Neutrophil (primary cell): ENCODE measurements at regions not wholly inside any gene's neighbourhood (a gene's known extent, or its start where the extent isn't known, plus 50 kb on each side); places are given as distances from the start of the nearest gene placed in this dataset.
"Not testable (repeated sequence)": the region's sequence is repeated elsewhere in the genome, so short reads cannot be mapped to it uniquely, and the experiment has no call there.

Experiments
- H3K27ac ChIP-seq: fragments of 200-600 bp; sonication (generic); 2 replicates; pipeline ENCODE4 v1.5.1; 2016; ENCODE audit warnings: mild to moderate bottlenecking, moderate library complexity
- H3K27me3 ChIP-seq: fragments of 200-600 bp; sonication (generic); 2 replicates; pipeline ENCODE4 v1.6.0; 2016; ENCODE audit warnings: mild to moderate bottlenecking
- H3K36me3 ChIP-seq: fragments of 200-600 bp; sonication (generic); 2 replicates; pipeline ENCODE4 v1.5.1; 2017
- H3K4me1 ChIP-seq, 2 experiments: fragments of 200-600 bp in 1 of 2; sonication (generic) in 1 of 2; 1 replicate in 1 of 2; 2 replicates in 1 of 2; pipeline versions ENCODE4 v1.5.1 to v1.6.1; 2013 to 2016; ENCODE audit warnings: low read depth in 1 of 2, low read length in 1 of 2, mild to moderate bottlenecking in 1 of 2, moderate library complexity in 1 of 2; ENCODE audit not compliant: control insufficient read depth in 1 of 2, insufficient read depth in 1 of 2
- H3K4me3 ChIP-seq, 2 experiments: fragments of 200-600 bp in 1 of 2; sonication (generic) in 1 of 2; 1 replicate in 1 of 2; 2 replicates in 1 of 2; pipeline ENCODE4 v1.5.1; 2013 to 2016; ENCODE audit warnings: low read depth in 1 of 2, low read length in 1 of 2, mild to moderate bottlenecking in 1 of 2, moderate library complexity in 1 of 2
- H3K9me3 ChIP-seq: fragments of 200-600 bp; sonication (generic); 2 replicates; pipeline ENCODE4 v1.5.1; 2016
- TF ChIP-seq, protein P1 (sequence below): fragments of 200-600 bp; sonication (generic); IDR thresholded peaks from 2 replicates; pipeline ENCODE4 v1.5.1; 2016; ENCODE audit warnings: antibody characterized with exemption

GRCh38 chr12:111122458-111122878, 202.1 kb upstream of the MYL2 start:
- H3K36me3 ChIP-seq = no peaks in the 10 kb centered on the region

DNA sequence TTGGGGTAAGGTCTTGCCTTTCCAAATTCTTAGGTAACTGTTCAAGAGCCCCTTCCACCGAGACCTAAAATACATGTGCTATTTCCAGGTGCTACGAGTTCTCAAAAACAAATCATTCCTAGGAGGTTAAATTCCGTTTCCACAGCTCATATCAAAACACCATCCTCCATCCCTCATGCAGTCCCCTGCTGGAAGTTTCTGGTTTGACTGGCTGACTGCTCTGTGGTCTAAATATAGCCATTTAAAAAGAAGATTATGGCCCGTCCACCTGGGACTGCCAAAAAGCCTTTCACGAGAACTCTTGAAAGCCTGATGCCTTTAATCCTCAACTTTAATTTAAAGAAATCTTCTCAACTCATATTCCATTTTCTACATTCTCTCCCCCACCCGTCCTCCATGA, 201.5 kb upstream of the MYL2 start:
- TF ChIP-seq, protein P1, sequence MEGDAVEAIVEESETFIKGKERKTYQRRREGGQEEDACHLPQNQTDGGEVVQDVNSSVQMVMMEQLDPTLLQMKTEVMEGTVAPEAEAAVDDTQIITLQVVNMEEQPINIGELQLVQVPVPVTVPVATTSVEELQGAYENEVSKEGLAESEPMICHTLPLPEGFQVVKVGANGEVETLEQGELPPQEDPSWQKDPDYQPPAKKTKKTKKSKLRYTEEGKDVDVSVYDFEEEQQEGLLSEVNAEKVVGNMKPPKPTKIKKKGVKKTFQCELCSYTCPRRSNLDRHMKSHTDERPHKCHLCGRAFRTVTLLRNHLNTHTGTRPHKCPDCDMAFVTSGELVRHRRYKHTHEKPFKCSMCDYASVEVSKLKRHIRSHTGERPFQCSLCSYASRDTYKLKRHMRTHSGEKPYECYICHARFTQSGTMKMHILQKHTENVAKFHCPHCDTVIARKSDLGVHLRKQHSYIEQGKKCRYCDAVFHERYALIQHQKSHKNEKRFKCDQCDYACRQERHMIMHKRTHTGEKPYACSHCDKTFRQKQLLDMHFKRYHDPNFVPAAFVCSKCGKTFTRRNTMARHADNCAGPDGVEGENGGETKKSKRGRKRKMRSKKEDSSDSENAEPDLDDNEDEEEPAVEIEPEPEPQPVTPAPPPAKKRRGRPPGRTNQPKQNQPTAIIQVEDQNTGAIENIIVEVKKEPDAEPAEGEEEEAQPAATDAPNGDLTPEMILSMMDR = no peak
- Histone ChIP-seq H3K4me1 (no peaks in the 10 kb centered on the region), H3K27me3 (peaks cover 8% of the 10 kb centered on the region), H3K4me3 (no peak overlapping the region), H3K27ac (no peak overlapping the region), H3K9me3 (no peaks in the 10 kb centered on the region), H3K36me3 (no peaks in the 10 kb centered on the region)

More at GRCh38 chr12:111122458-111122878, 202.1 kb upstream of the MYL2 start:
- Histone ChIP-seq H3K4me3 (no peak overlapping the region), H3K27me3 (peaks cover 8% of the 10 kb centered on the region), H3K4me1 (no peaks in the 10 kb centered on the region), H3K9me3 (no peaks in the 10 kb centered on the region), H3K27ac (no peak overlapping the region)
- TF ChIP-seq, protein P1 = no peak

DNA sequence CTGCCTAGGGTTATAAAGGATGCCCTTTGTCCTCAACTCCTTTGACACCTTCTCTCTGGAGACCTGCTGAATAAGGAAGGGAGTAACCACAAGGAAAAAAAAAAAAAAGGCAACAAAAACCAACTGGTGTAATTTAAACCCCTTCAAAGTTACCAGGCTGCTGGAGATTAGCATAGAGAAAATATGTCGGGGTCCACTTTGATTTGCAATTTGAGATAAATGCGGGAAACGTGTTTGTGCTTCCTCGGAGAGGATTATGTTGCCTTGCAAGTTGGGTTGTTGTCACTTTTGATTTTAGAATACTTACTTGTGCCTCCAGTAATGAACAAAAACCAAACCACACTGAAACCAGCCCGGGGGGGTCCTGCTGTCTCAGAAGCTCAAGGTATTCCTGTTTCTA, 200.2 kb upstream of the MYL2 start:
- H3K27ac ChIP-seq = no peak overlapping the region
- no peak overlapping the region for H3K4me3 ChIP-seq
- no peaks in the 10 kb centered on the region for H3K36me3 ChIP-seq
- no peaks in the 10 kb centered on the region for H3K4me1 ChIP-seq
- H3K27me3 ChIP-seq = peaks cover 8% of the 10 kb centered on the region
- H3K9me3 ChIP-seq = no peaks in the 10 kb centered on the region
- TF ChIP-seq, protein P1 = no peak

DNA sequence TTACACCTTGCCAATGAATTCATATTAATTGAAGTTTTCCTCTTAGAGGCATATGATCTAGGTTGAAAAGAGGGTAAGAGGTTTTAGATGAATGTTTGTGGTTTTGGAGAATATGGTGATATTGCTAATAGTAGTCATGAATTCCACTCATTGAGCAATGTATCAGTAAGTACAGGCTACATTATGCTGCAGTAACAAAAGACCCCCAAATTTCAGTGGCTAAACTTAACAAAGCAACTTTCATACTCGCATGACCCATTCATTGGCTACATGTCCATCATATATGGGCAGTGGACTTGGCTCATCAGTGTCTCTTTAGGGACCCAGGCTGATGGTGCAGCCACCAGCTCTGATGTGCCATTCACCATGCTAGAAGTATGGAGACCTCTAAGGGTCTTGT, 196.6 kb upstream of the MYL2 start:
- peaks cover 8% of the 10 kb centered on the region for H3K27me3 ChIP-seq
- H3K9me3 ChIP-seq = no peaks in the 10 kb centered on the region
- TF ChIP-seq, protein P1 = no peak
- no peak overlapping the region for H3K27ac ChIP-seq
- H3K4me3 ChIP-seq = no peak overlapping the region
- peaks cover 2 to 5% of the 10 kb centered on the region in 2 experiments for H3K4me1 ChIP-seq
- no peaks in the 10 kb centered on the region for H3K36me3 ChIP-seq

GRCh38 chr12:111113313-111113712, 192.9 kb upstream of the MYL2 start:
- not testable (repeated sequence) for H3K27ac ChIP-seq, H3K27me3 ChIP-seq, H3K9me3 ChIP-seq, H3K36me3 ChIP-seq, H3K4me3 ChIP-seq
- H3K4me1 ChIP-seq = peaks cover 6 to 18% of the 10 kb centered on the region in 2 experiments

GRCh38 chr12:111112311-111113098, 192.1 kb upstream of the MYL2 start:
- TF ChIP-seq, protein P1 = no peak
- no peak overlapping the region for H3K27ac ChIP-seq
- H3K27me3 ChIP-seq = no peaks in the 10 kb centered on the region
- no peak overlapping the region for H3K4me3 ChIP-seq
- peaks cover 6 to 22% of the 10 kb centered on the region in 2 experiments for H3K4me1 ChIP-seq
- no peaks in the 10 kb centered on the region for H3K36me3 ChIP-seq
- H3K9me3 ChIP-seq = no peaks in the 10 kb centered on the region
